Mucosa of rectum (tissue), 2 donors: ENCODE measurements at regions not wholly inside any gene's neighbourhood (a gene's known extent, or its start where the extent isn't known, plus 50 kb on each side); places are given as distances from the start of the nearest gene placed in this dataset.

ENCODE experiments used
- H3K27ac ChIP-seq, 2 donors: one replicate each; pipeline ENCODE4 v1.7.0; 2013; ENCODE audit warnings: inconsistent platforms in 2 of 2, low read depth in 2 of 2, low read length in 2 of 2
- H3K27me3 ChIP-seq, 2 donors: one replicate each; pipeline ENCODE4 v1.7.0; 2013; ENCODE audit warnings: low read length in 2 of 2; ENCODE audit not compliant: control insufficient read depth in 2 of 2, insufficient read depth in 2 of 2
- H3K36me3 ChIP-seq, 2 donors: one replicate each; pipeline ENCODE4 v1.7.0; 2013; ENCODE audit warnings: low read length in 2 of 2; ENCODE audit not compliant: control insufficient read depth in 2 of 2, insufficient read depth in 2 of 2
- H3K4me1 ChIP-seq, 2 donors: one replicate each; pipeline ENCODE4 v1.7.0; 2013; ENCODE audit warnings: low read length in 2 of 2, mild to moderate bottlenecking in 1 of 2; ENCODE audit not compliant: control insufficient read depth in 2 of 2, insufficient read depth in 2 of 2
- H3K4me3 ChIP-seq, 2 donors: one replicate each; pipeline ENCODE4 v1.7.0; 2013; ENCODE audit warnings: low read length in 2 of 2
- H3K9ac ChIP-seq, 2 donors: one replicate each; pipeline ENCODE4 v1.7.0; 2013; ENCODE audit warnings: low read length in 2 of 2, low read depth in 1 of 2, mild to moderate bottlenecking in 1 of 2
- H3K9me3 ChIP-seq, 2 donors: one replicate each; pipeline ENCODE4 v1.7.0; 2013; ENCODE audit warnings: low read length in 2 of 2; ENCODE audit not compliant: control insufficient read depth in 2 of 2
- donor health status: healthy.
- donor health status: Normal muscosa, but diverticular disease.

- Histone ChIP-seq H3K36me3 (no peaks in the 10 kb centered on the region), H3K9ac (no peak overlapping the region), H3K4me3 (no peak overlapping the region), H3K9me3 (no peaks in the 10 kb centered on the region), H3K4me1 (no peaks in the 10 kb centered on the region), H3K27ac (no peak overlapping the region), H3K27me3 (no peaks in the 10 kb centered on the region)
Observed at GRCh38 chr1:187336441-187337168, 507.9 kb downstream of the PLA2G4A start.

GRCh38 chr1:187338762-187339412 lies 510.1 kb downstream of the PLA2G4A start:
- Histone ChIP-seq H3K9ac (no peak overlapping the region), H3K27ac (no peak overlapping the region), H3K27me3 (no peaks in the 10 kb centered on the region), H3K9me3 (no peaks in the 10 kb centered on the region), H3K4me1 (no peaks in the 10 kb centered on the region), H3K36me3 (no peaks in the 10 kb centered on the region), H3K4me3 (no peak overlapping the region)

- Histone ChIP-seq H3K36me3 (no peaks in the 10 kb centered on the region), H3K4me3 (no peak overlapping the region), H3K27me3 (no peaks in the 10 kb centered on the region), H3K9ac (no peak overlapping the region), H3K4me1 (no peaks in the 10 kb centered on the region), H3K9me3 (no peaks in the 10 kb centered on the region), H3K27ac (no peak overlapping the region)
Observed at GRCh38 chr1:187342495-187342894, 513.7 kb downstream of the PLA2G4A start.

- no peaks in the 10 kb centered on the region for H3K9me3 ChIP-seq
- no peak overlapping the region for H3K9ac ChIP-seq
- H3K36me3 ChIP-seq: no peaks in the 10 kb centered on the region
- H3K4me3 ChIP-seq: no peak overlapping the region
- H3K27me3 ChIP-seq: no peaks in the 10 kb centered on the region
- H3K27ac ChIP-seq: no peak overlapping the region
- no peaks in the 10 kb centered on the region for H3K4me1 ChIP-seq
Observed at GRCh38 chr1:187374082-187374481, 545.3 kb downstream of the PLA2G4A start.

- Histone ChIP-seq H3K9me3 (no peaks in the 10 kb centered on the region), H3K4me3 (no peak overlapping the region), H3K9ac (no peak overlapping the region), H3K4me1 (no peaks in the 10 kb centered on the region), H3K27ac (no peak overlapping the region), H3K36me3 (no peaks in the 10 kb centered on the region), H3K27me3 (no peaks in the 10 kb centered on the region)
Observed at GRCh38 chr1:187374742-187375141, 546.0 kb downstream of the PLA2G4A start.

- Histone ChIP-seq H3K27me3 (no peaks in the 10 kb centered on the region), H3K4me3 (no peak overlapping the region), H3K4me1 (no peaks in the 10 kb centered on the region), H3K27ac (no peak overlapping the region), H3K36me3 (no peaks in the 10 kb centered on the region), H3K9me3 (peaks cover 0 to 2% of the 10 kb centered on the region in 2 donors), H3K9ac (no peak overlapping the region)
Observed at GRCh38 chr1:187383366-187383765, 554.6 kb downstream of the PLA2G4A start.

GRCh38 chr1:187384504-187384903 lies 555.8 kb downstream of the PLA2G4A start:
- no peak overlapping the region for H3K4me3 ChIP-seq
- H3K9me3 ChIP-seq: peaks cover 0 to 2% of the 10 kb centered on the region in 2 donors
- H3K9ac ChIP-seq: no peak overlapping the region
- no peaks in the 10 kb centered on the region for H3K27me3 ChIP-seq
- no peak overlapping the region for H3K27ac ChIP-seq
- no peaks in the 10 kb centered on the region for H3K36me3 ChIP-seq
- no peaks in the 10 kb centered on the region for H3K4me1 ChIP-seq

- Histone ChIP-seq H3K4me3 (no peak overlapping the region), H3K27me3 (no peaks in the 10 kb centered on the region), H3K4me1 (no peaks in the 10 kb centered on the region), H3K27ac (no peak overlapping the region), H3K9ac (no peak overlapping the region), H3K36me3 (no peaks in the 10 kb centered on the region), H3K9me3 (peaks cover 0 to 2% of the 10 kb centered on the region in 2 donors)
Observed at GRCh38 chr1:187390215-187390818, 561.6 kb downstream of the PLA2G4A start.

GRCh38 chr1:187396226-187396625 lies 567.5 kb downstream of the PLA2G4A start:
- Histone ChIP-seq H3K27ac (no peak overlapping the region), H3K9me3 (no peaks in the 10 kb centered on the region), H3K36me3 (no peaks in the 10 kb centered on the region), H3K27me3 (no peaks in the 10 kb centered on the region), H3K9ac (no peak overlapping the region), H3K4me1 (no peaks in the 10 kb centered on the region), H3K4me3 (no peak overlapping the region)
